K562 (cell line): ENCODE measurements at regions not wholly inside any gene's neighbourhood (a gene's known extent, or its start where the extent isn't known, plus 50 kb on each side); places are given as distances from the start of the nearest gene placed in this dataset.

ENCODE experiments used
- ATAC-seq: fragments of 200-7000 bp; cut with Tn5 transposase; 3 replicates; pipeline ENCODE4 v1.9.1; 2020; ENCODE audit warnings: moderate library complexity
- BruUV-seq: library from RNA; stranded (reverse); fragments of 400-500 nt; replicated peaks from 2 replicates; lab custom pipeline; 2021; lab: Mats Ljungman, UMichigan
- CTCF ChIA-PET: fragments of 300-600 bp; formaldehyde crosslinking; extraction: SDS; loops from one replicate; lab custom pipeline; 2021; ENCODE audit warnings: low intra/inter-chr PET ratio; lab: Yijun Ruan, JAX
- POLR2A ChIA-PET: fragments of 300-600, 350-650 bp; sonication (Branson Sonifier 250); formaldehyde crosslinking; extraction: SDS; loops from one replicate; lab custom pipeline; 2021; ENCODE audit warnings: antibody characterized with exemption, inconsistent platforms; lab: Yijun Ruan, JAX
- DNase-seq, 4 experiments: peaks; one replicate each; pipeline versions ENCODE4 v3.0.0 to v3.0.0-alpha.2; 2011 to 2018; ENCODE audit warnings: low spot score in 3 of 4, mixed read lengths in 3 of 4; ENCODE audit errors: extremely low read depth in 1 of 4
- FAIRE-seq: peaks from 2 replicates; lab custom pipeline; 2011; peaks lifted over from hg19 to GRCh38; lab: Jason Lieb, UNC
- H2AFZ ChIP-seq: 2 replicates; pipeline ENCODE4 v1.6.0; 2011; ENCODE audit warnings: low read depth, low read length, control low read depth, inconsistent platforms
- H3K27ac ChIP-seq: fragments of 200-600 bp; 3 replicates; pipeline ENCODE4 v1.8.0; 2011; ENCODE audit warnings: low read depth, mild to moderate bottlenecking, control low read depth, inconsistent platforms, low read length, moderate library complexity, mixed read lengths; ENCODE audit errors: extremely low read depth
- H3K27me3 ChIP-seq, 2 experiments: fragments of 300-600 bp in 1 of 2; 2 replicates in 1 of 2; 3 replicates in 1 of 2; pipeline versions ENCODE4 v1.6.0 to v1.8.0; 2011; ENCODE audit warnings: inconsistent platforms in 2 of 2, low read length in 2 of 2, mild to moderate bottlenecking in 1 of 2, mixed read lengths in 1 of 2, moderate library complexity in 1 of 2; ENCODE audit not compliant: control insufficient read depth in 2 of 2, insufficient read depth in 2 of 2
- H3K36me3 ChIP-seq: fragments of 300-600 bp; 3 replicates; pipeline ENCODE4 v1.8.0; 2011; ENCODE audit warnings: mild to moderate bottlenecking, low read length, inconsistent platforms; ENCODE audit not compliant: control insufficient read depth, insufficient read depth
- H3K4me1 ChIP-seq, 2 experiments: fragments of 200-600 bp in 1 of 2; replicated peaks in 1 of 2; 2 replicates in 1 of 2; 3 replicates in 1 of 2; pipeline versions ENCODE4 v1.5.1 to v1.8.0; 2011; ENCODE audit warnings: inconsistent platforms in 2 of 2, low read length in 2 of 2, mild to moderate bottlenecking in 1 of 2, mixed read lengths in 1 of 2, moderate library complexity in 1 of 2; ENCODE audit not compliant: control insufficient read depth in 2 of 2, insufficient read depth in 2 of 2
- H3K4me2 ChIP-seq: 2 replicates; pipeline ENCODE4 v1.6.1; 2011; ENCODE audit warnings: low read length, control low read depth, inconsistent platforms, mixed read lengths; ENCODE audit not compliant: insufficient read depth
- H3K4me3 ChIP-seq: fragments of 200-600 bp; sonication (generic), shearing (Covaris generic); 2 replicates; pipeline ENCODE4 v1.5.1; 2016; ENCODE audit warnings: control low read depth, inconsistent platforms
- H3K79me2 ChIP-seq: fragments of 200-600 bp; 3 replicates; pipeline ENCODE4 v1.8.0; 2011; ENCODE audit warnings: low read length, inconsistent platforms; ENCODE audit not compliant: control insufficient read depth, insufficient read depth
- H3K9ac ChIP-seq, 2 experiments: 2 replicates each; pipeline versions ENCODE4 v1.6.0 to v1.6.1; 2011; ENCODE audit warnings: low read depth in 2 of 2, low read length in 2 of 2, control low read depth in 1 of 2, inconsistent platforms in 1 of 2, mild to moderate bottlenecking in 1 of 2, mixed read lengths in 1 of 2; ENCODE audit not compliant: insufficient read depth in 1 of 2
- H3K9me1 ChIP-seq: one replicate; pipeline ENCODE4 v1.6.0; 2011; ENCODE audit warnings: inconsistent platforms, mild to moderate bottlenecking, low read length, moderate library complexity; ENCODE audit not compliant: control insufficient read depth, insufficient read depth
- H3K9me3 ChIP-seq: replicated peaks from 2 replicates; pipeline ENCODE4 v1.5.1; 2011; ENCODE audit warnings: low read depth, low read length, inconsistent platforms; ENCODE audit not compliant: control insufficient read depth, insufficient read depth
- H4K20me1 ChIP-seq: replicated peaks from 2 replicates; pipeline ENCODE4 v1.6.1; 2011; ENCODE audit warnings: low read length, inconsistent platforms, mixed read lengths; ENCODE audit not compliant: control insufficient read depth, insufficient read depth
- CBX2 ChIP-seq: fragments of 200-600 bp; sonication (generic); IDR thresholded peaks from one replicate; pipeline ENCODE4 v1.6.1; 2012; ENCODE audit warnings: mild to moderate bottlenecking, low read length, inconsistent platforms; ENCODE audit not compliant: insufficient read depth, poor library complexity, severe bottlenecking
- CBX3 ChIP-seq, 2 experiments: IDR thresholded peaks; 1 replicate in 1 of 2; 2 replicates in 1 of 2; pipeline ENCODE4 v1.6.1; 2012; ENCODE audit warnings: inconsistent platforms in 2 of 2, low read length in 2 of 2, borderline replicate concordance in 1 of 2, control low read depth in 1 of 2
- HDAC1 ChIP-seq, 2 experiments: fragments of 450-650 bp; IDR thresholded peaks; 2 replicates each; pipeline ENCODE4 v1.6.1; 2016 to 2017; ENCODE audit warnings: inconsistent platforms in 1 of 2, mild to moderate bottlenecking in 1 of 2, moderate library complexity in 1 of 2
- MCM5 ChIP-seq: fragments of 450-650 bp; IDR thresholded peaks from 2 replicates; pipeline ENCODE4 v1.6.1; 2016; ENCODE audit warnings: low read depth
- NR1H2 ChIP-seq: sonication (generic); formaldehyde crosslinking; IDR thresholded peaks from 2 replicates; pipeline ENCODE4 v1.4.0; 2020; ENCODE audit warnings: mild to moderate bottlenecking, missing genetic modification reagents
- TCF7L2 ChIP-seq: fragments of 150-350 bp; IDR thresholded peaks from 2 replicates; pipeline ENCODE4 v1.6.1; 2016; ENCODE audit warnings: low read depth, mild to moderate bottlenecking, low read length, moderate library complexity
- ZNF445 ChIP-seq: fragments of 250-450 bp; sonication (Bioruptor Pico); IDR thresholded peaks from 2 replicates; pipeline ENCODE4 v1.4.0; 2020; ENCODE audit warnings: low read depth, mild to moderate bottlenecking, moderate library complexity
- ZNF764 ChIP-seq: fragments of 250-450 bp; sonication (Bioruptor Pico); IDR thresholded peaks from 2 replicates; pipeline ENCODE4 v1.4.0; 2020; ENCODE audit warnings: low read depth, mild to moderate bottlenecking, moderate library complexity
- WGBS: fragments of 100-300 bp; shearing (Covaris generic); methylation state at CpG from one replicate; pipeline ENCODE4 v1.1.6; 2016; ENCODE audit warnings: low coverage, mixed read lengths; ENCODE audit not compliant: insufficient coverage; ENCODE audit errors: missing lambda C conversion rate; 5-methylcytosine and 5-hydroxymethylcytosine counted together
- in situ Hi-C: fragments of 300-500 bp; cut with MboI; formaldehyde crosslinking; loops from 4 replicates; pipeline ENCODE4 v1.15.0; 2018; ENCODE audit warnings: inconsistent platforms, mixed read lengths
- intact Hi-C: fragments of 100-400 bp; cut with micrococcal nuclease; formaldehyde crosslinking; loops from 2 replicates; pipeline ENCODE4 v1.14.2; 2022
- TF ChIP-seq, protein P1 (sequence below): fragments of 450-650 bp; IDR thresholded peaks from 2 replicates; pipeline ENCODE4 v1.6.1; 2017; ENCODE audit warnings: antibody characterized with exemption, mild to moderate bottlenecking
- TF ChIP-seq, protein P2 (sequence below): fragments of 250-450 bp; sonication (Bioruptor Pico); IDR thresholded peaks from 2 replicates; pipeline ENCODE4 v1.5.0; 2020; ENCODE audit warnings: mild to moderate bottlenecking, borderline replicate concordance

DNA sequence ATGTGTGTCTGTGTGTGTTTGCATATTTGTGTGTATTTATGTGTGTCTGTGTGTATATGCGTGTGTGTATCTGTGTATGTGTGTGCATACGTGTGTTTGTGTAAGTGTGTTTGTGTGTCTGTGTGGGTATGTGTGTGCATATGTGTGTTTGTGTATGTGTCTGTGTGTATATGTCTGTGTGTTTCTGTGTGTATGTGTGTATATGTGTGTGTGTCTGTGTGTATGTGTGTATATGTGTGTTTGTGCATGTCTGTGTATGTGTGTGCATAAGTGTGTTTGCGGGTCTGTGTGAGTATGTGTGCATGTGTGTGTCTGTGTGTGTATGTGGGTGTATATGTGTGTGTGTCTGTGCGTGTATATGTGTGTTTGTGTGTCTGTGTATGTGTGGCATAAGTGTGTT is 1030.5 kb upstream of the TMEM132C start (continued):
- TF ChIP-seq, protein P1, sequence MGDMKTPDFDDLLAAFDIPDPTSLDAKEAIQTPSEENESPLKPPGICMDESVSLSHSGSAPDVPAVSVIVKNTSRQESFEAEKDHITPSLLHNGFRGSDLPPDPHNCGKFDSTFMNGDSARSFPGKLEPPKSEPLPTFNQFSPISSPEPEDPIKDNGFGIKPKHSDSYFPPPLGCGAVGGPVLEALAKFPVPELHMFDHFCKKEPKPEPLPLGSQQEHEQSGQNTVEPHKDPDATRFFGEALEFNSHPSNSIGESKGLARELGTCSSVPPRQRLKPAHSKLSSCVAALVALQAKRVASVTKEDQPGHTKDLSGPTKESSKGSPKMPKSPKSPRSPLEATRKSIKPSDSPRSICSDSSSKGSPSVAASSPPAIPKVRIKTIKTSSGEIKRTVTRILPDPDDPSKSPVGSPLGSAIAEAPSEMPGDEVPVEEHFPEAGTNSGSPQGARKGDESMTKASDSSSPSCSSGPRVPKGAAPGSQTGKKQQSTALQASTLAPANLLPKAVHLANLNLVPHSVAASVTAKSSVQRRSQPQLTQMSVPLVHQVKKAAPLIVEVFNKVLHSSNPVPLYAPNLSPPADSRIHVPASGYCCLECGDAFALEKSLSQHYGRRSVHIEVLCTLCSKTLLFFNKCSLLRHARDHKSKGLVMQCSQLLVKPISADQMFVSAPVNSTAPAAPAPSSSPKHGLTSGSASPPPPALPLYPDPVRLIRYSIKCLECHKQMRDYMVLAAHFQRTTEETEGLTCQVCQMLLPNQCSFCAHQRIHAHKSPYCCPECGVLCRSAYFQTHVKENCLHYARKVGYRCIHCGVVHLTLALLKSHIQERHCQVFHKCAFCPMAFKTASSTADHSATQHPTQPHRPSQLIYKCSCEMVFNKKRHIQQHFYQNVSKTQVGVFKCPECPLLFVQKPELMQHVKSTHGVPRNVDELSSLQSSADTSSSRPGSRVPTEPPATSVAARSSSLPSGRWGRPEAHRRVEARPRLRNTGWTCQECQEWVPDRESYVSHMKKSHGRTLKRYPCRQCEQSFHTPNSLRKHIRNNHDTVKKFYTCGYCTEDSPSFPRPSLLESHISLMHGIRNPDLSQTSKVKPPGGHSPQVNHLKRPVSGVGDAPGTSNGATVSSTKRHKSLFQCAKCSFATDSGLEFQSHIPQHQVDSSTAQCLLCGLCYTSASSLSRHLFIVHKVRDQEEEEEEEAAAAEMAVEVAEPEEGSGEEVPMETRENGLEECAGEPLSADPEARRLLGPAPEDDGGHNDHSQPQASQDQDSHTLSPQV: no peak
- TF ChIP-seq, protein P2, sequence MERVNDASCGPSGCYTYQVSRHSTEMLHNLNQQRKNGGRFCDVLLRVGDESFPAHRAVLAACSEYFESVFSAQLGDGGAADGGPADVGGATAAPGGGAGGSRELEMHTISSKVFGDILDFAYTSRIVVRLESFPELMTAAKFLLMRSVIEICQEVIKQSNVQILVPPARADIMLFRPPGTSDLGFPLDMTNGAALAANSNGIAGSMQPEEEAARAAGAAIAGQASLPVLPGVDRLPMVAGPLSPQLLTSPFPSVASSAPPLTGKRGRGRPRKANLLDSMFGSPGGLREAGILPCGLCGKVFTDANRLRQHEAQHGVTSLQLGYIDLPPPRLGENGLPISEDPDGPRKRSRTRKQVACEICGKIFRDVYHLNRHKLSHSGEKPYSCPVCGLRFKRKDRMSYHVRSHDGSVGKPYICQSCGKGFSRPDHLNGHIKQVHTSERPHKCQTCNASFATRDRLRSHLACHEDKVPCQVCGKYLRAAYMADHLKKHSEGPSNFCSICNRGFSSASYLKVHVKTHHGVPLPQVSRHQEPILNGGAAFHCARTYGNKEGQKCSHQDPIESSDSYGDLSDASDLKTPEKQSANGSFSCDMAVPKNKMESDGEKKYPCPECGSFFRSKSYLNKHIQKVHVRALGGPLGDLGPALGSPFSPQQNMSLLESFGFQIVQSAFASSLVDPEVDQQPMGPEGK: no peak

DNA sequence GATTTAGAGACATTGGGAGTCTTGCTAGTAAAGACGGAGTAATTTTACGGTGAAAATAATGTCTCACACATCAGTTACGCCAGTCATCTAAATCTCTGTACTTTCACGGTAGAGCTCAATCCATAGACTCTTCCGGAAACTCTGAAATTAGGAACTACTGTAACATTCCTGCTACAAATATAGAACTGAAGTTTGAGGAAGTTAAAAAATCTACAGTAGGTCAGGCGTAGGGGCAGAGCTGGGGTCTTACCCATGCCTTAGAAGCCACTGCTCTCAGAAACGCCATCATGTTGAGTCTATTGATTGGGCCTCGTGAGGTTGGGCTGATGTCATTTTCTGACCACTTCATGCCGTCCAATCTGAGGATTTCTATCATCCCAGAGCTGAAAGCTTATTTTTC is 1029.8 kb upstream of the TMEM132C start:
- FAIRE-seq: no peak
- POLR2A ChIA-PET: interaction anchor here (0.9 kb wide), 1 partner anchor 19 kb away, joined by 3 read pairs; no protein-coding TSS in a partner anchor

More for the DNA sequence above, 1029.8 kb upstream of the TMEM132C start:
- H3K4me2 ChIP-seq: peak overlapping the region; percentile 6; the same call in 1 of the 2 replicates
- CTCF ChIA-PET: no interaction called here
- H3K4me1 ChIP-seq: peaks cover 2 to 14% of the 10 kb centered on the region in 2 experiments; a peak in 3 of 5 replicates
- peak overlapping the region; percentile 33; the same call in 1 of the 2 replicates for H2AFZ ChIP-seq
- WGBS: 52% methylated on average over 9 of the region's 9 CpGs
- no peaks in the 10 kb centered on the region for H3K36me3 ChIP-seq
- no peaks in the 10 kb centered on the region for H3K9me3 ChIP-seq
- no peak for ATAC-seq
- no TSS peak for BruUV-seq
- H3K4me3 ChIP-seq: no peak overlapping the region
- no peaks in the 10 kb centered on the region for H3K79me2 ChIP-seq
- peaks cover 0 to 6% of the 10 kb centered on the region in 2 experiments; a peak in 2 of 5 replicates for H3K27me3 ChIP-seq
- TF ChIP-seq MCM5 (no peak), TCF7L2 (no peak), ZNF445 (no peak), CBX3 (IDR thresholded peaks at IDR 0.05; ENCODE audit: borderline replicate concordance in 1 of 2, low read length in 2 of 2) (no peak), ZNF764 (CRISPR knock-in tag) (no peak), CBX2 (no peak), HDAC1 (IDR thresholded peaks at IDR 0.05) (no peak), NR1H2 (CRISPR knock-in tag) (no peak)
- TF ChIP-seq, all 486 proteins: peak for 0
- in situ Hi-C loops (no loop called here), intact Hi-C loops (no loop called here)
- no peaks in the 10 kb centered on the region for H4K20me1 ChIP-seq
- DNase-seq: no peak
- H3K27ac ChIP-seq: no peak overlapping the region
- no peaks in the 10 kb centered on the region for H3K9me1 ChIP-seq
- H3K9ac ChIP-seq: no peak overlapping the region
